Adrenal gland (tissue), 9 donors: ENCODE measurements at regions not wholly inside any gene's neighbourhood (a gene's known extent, or its start where the extent isn't known, plus 50 kb on each side); places are given as distances from the start of the nearest gene placed in this dataset.
A peak's percentile ranks its signal among the peaks of the same experiment; 100 is the strongest.

Experiments
- DNase-seq, 7 donors: peaks; one replicate each; pipeline ENCODE4 v3.0.0-alpha.2; 2019 to 2020
- H3K27ac ChIP-seq, 5 donors: fragments of 200-600 bp; sonication (generic) in 4 of 5; 1 replicate in 3 of 5; 2 replicates in 2 of 5; pipeline versions ENCODE4 v1.5.1 to v1.8.0; 2016 to 2020; ENCODE audit warnings: mild to moderate bottlenecking in 1 of 5
- H3K27me3 ChIP-seq: fragments of 200-600 bp; 2 replicates; pipeline ENCODE4 v1.8.0; 2021
- H3K36me3 ChIP-seq, 2 donors: fragments of 200-600 bp; replicated peaks in 1 of 2; 1 replicate in 1 of 2; 2 replicates in 1 of 2; pipeline versions ENCODE4 v1.5.1 to v1.8.0; 2018 to 2022
- H3K4me1 ChIP-seq, 2 donors: fragments of 200-600 bp; replicated peaks in 1 of 2; 1 replicate in 1 of 2; 2 replicates in 1 of 2; pipeline versions ENCODE4 v1.5.1 to v1.8.0; 2018 to 2021
- H3K4me3 ChIP-seq, 4 donors: fragments of 200-600 bp; sonication (generic) in 3 of 4; one replicate each; pipeline ENCODE4 v1.5.1; 2016 to 2018
- H3K9me3 ChIP-seq, 3 donors: fragments of 200-600 bp; sonication (generic) in 1 of 3; replicated peaks in 1 of 3; 1 replicate in 2 of 3; 2 replicates in 1 of 3; pipeline versions ENCODE4 v1.5.1 to v1.8.0; 2016 to 2021
- POLR2A ChIP-seq, 2 donors: fragments of 450-650 bp; IDR thresholded peaks; one replicate each; pipeline ENCODE4 v1.6.1; 2017; ENCODE audit warnings: antibody characterized with exemption in 2 of 2, mild to moderate bottlenecking in 2 of 2, moderate library complexity in 1 of 2
- WGBS, 4 donors: extraction: QIAGEN DNeasy Blood & Tissue Kit in 2 of 4; methylation state at CpG; one replicate each; pipeline versions ENCODE4 v1.1.5 to v1.1.7; 2013 to 2017; 5-methylcytosine and 5-hydroxymethylcytosine counted together
- intact Hi-C, 2 donors: fragments of 100-400 bp; cut with DNase I; formaldehyde crosslinking; loops; one replicate each; pipeline versions ENCODE4 v1.14.1 to v1.15.0; 2022 to 2023
- TF ChIP-seq, protein P1 (sequence below), 6 experiments: fragments of 450-650 bp in 4 of 6; fragments of 200-600 bp in 2 of 6; sonication (generic) in 1 of 6; IDR thresholded peaks; 1 replicate in 5 of 6; 2 replicates in 1 of 6; pipeline versions ENCODE4 v1.5.1 to v1.8.0; 2016 to 2021; ENCODE audit warnings: antibody characterized with exemption in 6 of 6, mild to moderate bottlenecking in 2 of 6, moderate library complexity in 1 of 6
- donor health status: healthy with polysubstance abuse.
- donor health status: Bipolar disorder and iron deficiency.
- donor health status: DM: yes; HTN: yes; CAD: no.
- donor health status: DM: no; HTN: no; CAD: no.
- donor health status: DM: no; HTN: no; CAD: no.

DNA sequence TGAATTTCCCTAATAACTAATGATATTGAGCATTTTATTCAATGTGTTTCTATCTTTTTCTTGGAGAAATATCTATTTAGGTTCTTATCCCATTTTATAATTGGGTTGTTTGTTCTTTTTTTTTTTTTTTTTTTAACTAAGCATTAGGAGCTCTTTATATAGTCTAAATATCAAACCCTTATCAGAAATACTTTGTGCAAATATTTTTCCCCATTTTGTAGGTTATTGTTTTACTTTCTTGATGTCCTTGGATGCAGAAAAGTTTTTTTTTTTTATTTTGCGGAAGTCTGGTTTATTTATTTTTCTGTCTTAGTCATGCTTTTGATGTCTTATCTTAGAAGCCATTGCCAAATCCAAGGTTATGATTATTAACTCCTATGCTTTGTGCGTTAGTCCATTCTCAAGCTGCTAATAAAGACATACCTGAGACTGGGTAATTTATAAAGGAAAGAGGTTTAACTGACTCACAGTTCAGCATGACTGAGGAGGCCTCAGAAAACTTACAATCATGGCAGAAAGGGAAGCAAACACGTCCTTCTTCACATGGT lies 434.3 kb upstream of the TBX3 start:
- TF ChIP-seq, protein P1, sequence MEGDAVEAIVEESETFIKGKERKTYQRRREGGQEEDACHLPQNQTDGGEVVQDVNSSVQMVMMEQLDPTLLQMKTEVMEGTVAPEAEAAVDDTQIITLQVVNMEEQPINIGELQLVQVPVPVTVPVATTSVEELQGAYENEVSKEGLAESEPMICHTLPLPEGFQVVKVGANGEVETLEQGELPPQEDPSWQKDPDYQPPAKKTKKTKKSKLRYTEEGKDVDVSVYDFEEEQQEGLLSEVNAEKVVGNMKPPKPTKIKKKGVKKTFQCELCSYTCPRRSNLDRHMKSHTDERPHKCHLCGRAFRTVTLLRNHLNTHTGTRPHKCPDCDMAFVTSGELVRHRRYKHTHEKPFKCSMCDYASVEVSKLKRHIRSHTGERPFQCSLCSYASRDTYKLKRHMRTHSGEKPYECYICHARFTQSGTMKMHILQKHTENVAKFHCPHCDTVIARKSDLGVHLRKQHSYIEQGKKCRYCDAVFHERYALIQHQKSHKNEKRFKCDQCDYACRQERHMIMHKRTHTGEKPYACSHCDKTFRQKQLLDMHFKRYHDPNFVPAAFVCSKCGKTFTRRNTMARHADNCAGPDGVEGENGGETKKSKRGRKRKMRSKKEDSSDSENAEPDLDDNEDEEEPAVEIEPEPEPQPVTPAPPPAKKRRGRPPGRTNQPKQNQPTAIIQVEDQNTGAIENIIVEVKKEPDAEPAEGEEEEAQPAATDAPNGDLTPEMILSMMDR (IDR thresholded peaks at IDR 0.05), result no peak
- TF ChIP-seq POLR2A (IDR thresholded peaks at IDR 0.05), result peak in 1 of 2 donors; percentile 10
- no peaks in the 10 kb centered on the region for H3K36me3 ChIP-seq
- H3K4me3 ChIP-seq, result no peak overlapping the region
- no peak for DNase-seq
- H3K9me3 ChIP-seq, result no peaks in the 10 kb centered on the region
- no peaks in the 10 kb centered on the region for H3K27me3 ChIP-seq
- WGBS, 4 donors, result 42 to 55% (median 47%) methylated on average over 3 of the region's 3 CpGs
- H3K4me1 ChIP-seq, result peaks cover 0 to 19% of the 10 kb centered on the region in 2 donors
- intact Hi-C loops, result no loop called here
- H3K27ac ChIP-seq, result peak overlapping the region; percentile 6 to 82 (median 69)

DNA sequence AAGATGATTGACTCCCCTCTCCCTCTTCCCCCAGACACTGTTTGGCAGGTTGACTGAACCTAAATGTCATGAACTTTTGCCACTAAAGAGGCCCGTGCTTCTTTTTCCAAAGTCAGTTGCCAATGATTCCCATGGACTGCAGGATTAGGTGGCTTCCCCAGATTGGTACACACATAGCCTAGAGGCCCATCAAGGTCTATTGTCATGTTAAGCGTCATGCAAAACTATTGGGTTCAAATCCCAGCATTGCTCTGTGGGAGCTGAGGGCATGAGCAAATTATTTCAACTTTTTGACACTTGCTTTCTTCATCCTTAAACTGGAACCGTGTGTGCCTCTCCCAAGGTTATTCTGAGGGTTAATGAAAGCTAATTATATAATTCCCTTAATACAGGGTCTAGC lies 430.2 kb upstream of the TBX3 start:
- no peak for DNase-seq
- 60 to 78% (median 63%) methylated on average over 3 of the region's 3 CpGs for WGBS, 4 donors
- Histone ChIP-seq H3K36me3 (no peaks in the 10 kb centered on the region), H3K27me3 (no peaks in the 10 kb centered on the region), H3K27ac (no peak overlapping the region), H3K4me3 (no peak overlapping the region), H3K9me3 (no peaks in the 10 kb centered on the region), H3K4me1 (peaks cover 0 to 19% of the 10 kb centered on the region in 2 donors)
- intact Hi-C loops, result no loop called here
- no peak for TF ChIP-seq POLR2A (IDR thresholded peaks at IDR 0.05)
- TF ChIP-seq, protein P1 (IDR thresholded peaks at IDR 0.05), result no peak

DNA sequence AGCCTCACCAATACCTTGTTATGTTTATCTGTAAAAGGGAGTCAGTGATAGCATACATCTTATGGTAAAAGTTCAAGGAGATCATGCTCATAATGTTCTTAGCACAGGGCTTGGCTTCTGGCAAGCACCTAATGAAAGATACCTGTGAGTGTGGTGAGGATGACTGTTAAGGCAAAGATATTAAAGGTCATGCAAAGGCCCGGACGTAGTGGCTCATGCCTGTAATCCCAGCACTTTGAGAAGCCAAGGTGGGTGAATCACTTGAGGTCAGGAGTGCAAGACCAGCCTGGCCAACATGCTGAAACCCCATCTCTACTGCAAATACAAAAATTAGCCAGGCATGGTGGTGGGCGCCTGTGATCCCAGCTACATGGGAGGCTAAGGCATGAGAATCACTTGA lies 425.9 kb upstream of the TBX3 start:
- 62 to 73% (median 64%) methylated on average over 3 of the region's 3 CpGs for WGBS, 4 donors
- intact Hi-C loops, result no loop called here
- H3K36me3 ChIP-seq, result no peaks in the 10 kb centered on the region
- DNase-seq, result no peak
- H3K27ac ChIP-seq, result no peak overlapping the region
- H3K27me3 ChIP-seq, result no peaks in the 10 kb centered on the region
- H3K4me3 ChIP-seq, result no peak overlapping the region
- no peak for TF ChIP-seq POLR2A (IDR thresholded peaks at IDR 0.05)
- TF ChIP-seq, protein P1 (IDR thresholded peaks at IDR 0.05), result no peak
- H3K4me1 ChIP-seq, result peaks cover 0 to 3% of the 10 kb centered on the region in 2 donors
- H3K9me3 ChIP-seq, result no peaks in the 10 kb centered on the region

DNA sequence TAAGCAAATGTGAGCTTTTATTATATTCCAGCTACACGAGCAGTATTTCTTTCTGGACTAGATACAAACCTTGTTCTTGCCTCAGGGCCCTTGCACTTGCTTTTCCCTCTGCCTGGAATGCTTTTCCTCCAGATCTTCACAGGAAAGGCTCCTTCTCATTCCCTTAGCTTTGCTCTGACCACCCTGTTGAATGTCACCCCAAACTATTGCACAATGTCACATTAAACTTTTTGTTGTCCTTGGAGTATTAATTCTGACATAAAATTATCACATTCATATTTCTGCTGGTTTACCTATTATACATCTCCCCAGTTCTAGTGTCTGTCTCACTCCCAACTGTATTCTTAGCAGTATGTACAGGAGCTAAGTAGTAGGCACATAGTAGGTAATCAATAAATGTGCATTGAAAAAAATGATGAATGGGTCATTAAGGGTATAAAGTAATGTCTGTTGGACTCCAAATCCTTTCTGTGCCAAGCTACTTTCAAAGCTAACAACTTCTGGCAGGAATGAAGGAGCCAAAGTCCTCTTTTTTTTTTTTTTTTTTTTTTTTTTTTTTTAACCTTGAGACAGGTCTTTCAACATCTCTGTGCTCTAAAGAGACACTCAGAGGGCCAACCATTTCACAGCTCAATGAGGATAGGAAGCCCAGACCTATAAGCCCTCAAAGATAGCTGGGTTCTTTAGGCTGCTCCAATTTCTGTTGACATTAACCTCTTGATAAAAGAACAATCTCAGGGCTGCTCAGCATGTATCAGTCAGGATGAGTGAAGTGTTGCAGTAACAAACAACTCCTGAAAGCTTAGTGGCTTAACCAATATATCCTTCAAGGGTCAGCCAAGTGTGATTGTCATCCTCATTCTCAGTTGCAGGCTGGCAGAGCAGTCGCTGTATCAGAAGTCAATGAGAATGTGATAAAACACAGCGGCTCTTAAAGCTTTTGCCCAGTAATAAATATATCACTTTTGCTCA lies 424.4 kb upstream of the TBX3 start:
- Histone ChIP-seq H3K4me1 (peaks cover 2 to 5% of the 10 kb centered on the region in 2 donors), H3K9me3 (no peaks in the 10 kb centered on the region), H3K27ac (no peak overlapping the region), H3K27me3 (no peaks in the 10 kb centered on the region), H3K4me3 (no peak overlapping the region), H3K36me3 (no peaks in the 10 kb centered on the region)
- WGBS, 4 donors, result 53 to 87% (median 75%) methylated on average over 3 of the region's 3 CpGs
- intact Hi-C loops, result no loop called here
- no peak for TF ChIP-seq POLR2A (IDR thresholded peaks at IDR 0.05)
- TF ChIP-seq, protein P1 (IDR thresholded peaks at IDR 0.05), result no peak
- DNase-seq, result peak in 2 of 7 donors; percentile 35 to 49
